H1 (cell line): ENCODE measurements at regions not wholly inside any gene's neighbourhood (a gene's known extent, or its start where the extent isn't known, plus 50 kb on each side); places are given as distances from the start of the nearest gene placed in this dataset.

ENCODE experiments used
- EP300 ChIP-seq, 2 experiments: IDR thresholded peaks; 1 replicate in 1 of 2; 2 replicates in 1 of 2; pipeline ENCODE4 v1.6.1; 2011 to 2012; ENCODE audit warnings: low read depth in 2 of 2, low read length in 2 of 2, mild to moderate bottlenecking in 2 of 2, borderline replicate concordance in 1 of 2, inconsistent platforms in 1 of 2, moderate library complexity in 1 of 2
- POLR2A ChIP-seq, 2 experiments: IDR thresholded peaks; 1 replicate in 1 of 2; 2 replicates in 1 of 2; pipeline ENCODE4 v1.6.1; 2011; ENCODE audit warnings: low read depth in 2 of 2, low read length in 2 of 2, mild to moderate bottlenecking in 2 of 2; ENCODE audit errors: control extremely low read depth in 1 of 2
- POU5F1 ChIP-seq: IDR thresholded peaks from 2 replicates; pipeline ENCODE4 v1.6.1; 2011; ENCODE audit warnings: low read depth, mild to moderate bottlenecking, low read length, moderate library complexity

- TF ChIP-seq POLR2A (IDR thresholded peaks at IDR 0.05; ENCODE audit: control extremely low read depth in 1 of 2, low read depth in 2 of 2, low read length in 2 of 2) = no peak
- TF ChIP-seq POU5F1 = no peak
- TF ChIP-seq EP300 (IDR thresholded peaks at IDR 0.05; ENCODE audit: borderline replicate concordance in 1 of 2, low read depth in 2 of 2, low read length in 2 of 2) = no peak
Observed at GRCh38 chr1:220966881-220967611, 87.8 kb downstream of the HLX start.
